GM12891 (cell line): ENCODE measurements at regions not wholly inside any gene's neighbourhood (a gene's known extent, or its start where the extent isn't known, plus 50 kb on each side); places are given as distances from the start of the nearest gene placed in this dataset.

Experiments used
- DNase-seq: peaks from one replicate; pipeline ENCODE4 v3.0.0; 2011; ENCODE audit warnings: low spot score; ENCODE audit not compliant: insufficient read length
- FAIRE-seq: peaks from 2 replicates; lab custom pipeline; 2011; peaks lifted over from hg19 to GRCh38; lab: Jason Lieb, UNC
- PAX5 ChIP-seq: IDR thresholded peaks from 2 replicates; pipeline ENCODE4 v1.6.1; 2011; ENCODE audit warnings: low read length, moderate library complexity, mild to moderate bottlenecking; ENCODE audit not compliant: insufficient read depth, severe bottlenecking
- POLR2A ChIP-seq: IDR thresholded peaks from 2 replicates; pipeline ENCODE4 v1.6.1; 2011; ENCODE audit warnings: low read depth, low read length, control low read depth
- POLR2AphosphoS5 ChIP-seq: IDR thresholded peaks from 2 replicates; pipeline ENCODE4 v1.6.1; 2011; ENCODE audit warnings: low read depth, low read length, control low read depth
- POU2F2 ChIP-seq: IDR thresholded peaks from 2 replicates; pipeline ENCODE4 v1.6.1; 2011; ENCODE audit warnings: low read depth, mild to moderate bottlenecking, control low read depth, low read length, moderate library complexity
- SPI1 ChIP-seq: IDR thresholded peaks from 2 replicates; pipeline ENCODE4 v1.6.1; 2011; ENCODE audit warnings: low read depth, low read length, control low read depth
- TAF1 ChIP-seq: IDR thresholded peaks from 2 replicates; pipeline ENCODE4 v1.6.1; 2011; ENCODE audit warnings: low read depth, low read length, control low read depth

DNA sequence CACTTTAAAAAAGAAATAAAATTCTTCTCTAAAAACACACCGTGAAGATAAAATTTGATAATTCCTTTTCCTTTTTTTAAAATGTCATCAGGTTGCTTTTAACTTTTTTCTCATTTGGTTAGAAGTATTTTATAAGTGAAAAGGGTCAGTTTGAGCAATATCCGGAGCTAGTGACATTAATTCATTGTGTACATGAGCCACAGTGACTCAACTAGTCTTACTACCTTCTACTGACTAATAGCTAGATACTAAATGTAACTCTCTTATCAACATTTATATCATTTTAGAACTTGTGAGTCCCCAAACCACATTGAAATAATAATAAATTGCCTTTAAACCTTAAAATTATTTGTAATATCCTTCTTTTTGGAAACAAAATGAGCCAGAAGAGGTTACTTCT is 101.2 kb upstream of the ZBTB20 start:
- FAIRE-seq (no peak), DNase-seq (no peak)
- no peak for TF ChIP-seq POLR2AphosphoS5
- no peak for TF ChIP-seq TAF1
- TF ChIP-seq POLR2A = no peak
- TF ChIP-seq SPI1 = no peak
- TF ChIP-seq PAX5 = no peak
- no peak for TF ChIP-seq POU2F2

DNA sequence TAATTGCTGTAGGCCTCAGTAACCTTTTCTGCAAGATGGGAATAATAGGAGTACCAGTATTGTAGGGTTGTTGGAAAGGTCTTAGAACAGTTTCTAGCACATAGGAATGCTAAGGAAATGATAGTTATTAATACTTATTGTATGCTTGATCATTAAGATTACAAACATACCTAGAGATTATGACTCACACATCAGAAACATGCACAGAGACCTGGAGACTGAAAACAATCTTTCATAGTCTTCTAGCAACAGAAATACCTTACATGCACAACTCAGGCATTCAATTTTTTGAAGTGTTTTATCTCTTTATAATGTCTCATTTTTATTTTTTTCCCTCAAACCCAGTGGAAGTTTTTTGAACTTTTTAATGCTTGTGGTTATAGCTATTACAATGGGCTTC is 104.4 kb upstream of the ZBTB20 start:
- TF ChIP-seq SPI1 (no peak), POLR2AphosphoS5 (no peak), TAF1 (no peak), PAX5 (no peak), POU2F2 (no peak), POLR2A (no peak)
- no peak for DNase-seq
- FAIRE-seq = no peak

DNA sequence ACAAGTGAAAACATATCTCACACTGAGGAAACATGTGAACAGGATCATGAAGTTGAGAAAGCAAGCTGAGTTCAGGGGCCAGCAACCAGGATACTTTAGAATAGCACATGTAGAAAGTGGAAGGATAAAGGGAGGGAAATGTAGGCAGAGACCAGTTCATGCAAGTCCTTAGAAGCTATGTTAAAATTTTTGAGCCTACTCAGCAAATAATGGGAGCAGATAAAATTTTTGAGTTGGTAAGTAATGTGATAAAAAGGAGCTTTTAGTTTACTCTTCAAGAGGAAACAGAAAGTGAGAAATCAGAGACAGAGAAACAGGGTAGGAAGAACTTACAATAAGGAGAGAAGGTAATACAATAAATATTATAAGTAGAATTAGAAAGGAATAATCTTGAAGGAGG is 105.6 kb upstream of the ZBTB20 start:
- TF ChIP-seq POLR2A (no peak), POU2F2 (no peak)
- FAIRE-seq = no peak

DNA sequence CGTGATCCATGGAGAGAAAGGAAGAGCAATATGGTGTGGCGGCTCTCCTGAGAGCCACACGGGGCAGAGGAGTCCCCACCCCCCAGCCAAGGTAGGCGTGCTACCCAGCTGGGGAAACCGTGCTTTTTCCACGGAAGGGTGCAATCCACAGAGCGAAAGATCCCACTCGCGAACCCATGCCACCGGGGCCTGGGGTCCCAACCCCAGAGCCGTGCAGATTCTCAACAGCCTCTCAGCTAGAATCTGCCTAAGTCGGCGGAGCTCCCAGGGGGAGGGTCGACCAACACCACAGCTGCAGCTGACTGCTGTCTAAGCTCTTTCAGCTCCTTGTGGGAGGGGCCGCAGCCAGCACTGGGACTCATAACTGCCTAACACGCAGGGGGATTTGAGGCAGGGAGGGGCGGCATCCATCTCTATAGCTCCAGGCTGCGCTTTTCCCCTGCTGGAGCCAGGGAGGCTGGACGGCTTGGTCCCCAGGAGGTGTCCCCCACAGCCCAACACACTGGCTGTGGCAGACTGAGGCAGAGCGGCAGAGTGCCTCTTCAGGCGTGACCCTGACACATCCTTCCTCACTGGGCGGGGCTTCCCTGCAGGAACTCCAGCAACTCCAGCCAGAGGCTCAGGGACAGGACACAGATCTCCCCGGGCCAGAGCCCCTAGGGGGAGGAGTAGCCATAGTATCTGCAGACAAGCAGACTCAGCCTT is 107.6 kb upstream of the ZBTB20 start:
- FAIRE-seq = no peak
- DNase-seq = no peak
- TF ChIP-seq POLR2A (no peak), TAF1 (no peak), SPI1 (no peak), POU2F2 (no peak)

More for the DNA sequence above, 105.6 kb upstream of the ZBTB20 start:
- DNase-seq = no peak

DNA sequence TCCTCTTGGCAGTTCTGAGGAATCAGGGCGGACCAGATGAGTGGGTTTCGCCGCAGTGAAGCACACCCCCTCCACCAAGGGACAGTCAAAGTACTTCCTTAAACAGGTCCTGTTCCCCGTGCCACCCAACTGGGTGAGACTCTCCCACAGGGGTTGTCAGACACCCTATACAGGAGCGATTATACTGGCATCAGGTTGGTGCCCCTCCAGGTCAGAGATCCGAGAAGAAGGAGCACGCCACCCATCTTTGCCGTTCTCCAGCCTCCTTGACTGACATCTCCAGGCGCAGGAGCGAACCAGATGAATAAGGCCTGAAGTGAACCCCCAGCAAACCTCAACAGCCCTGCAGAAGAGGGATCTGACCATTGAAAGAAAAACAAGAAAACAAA is 108.1 kb upstream of the ZBTB20 start:
- FAIRE-seq (no peak), DNase-seq (no peak)
- TF ChIP-seq POLR2A (no peak), SPI1 (no peak), TAF1 (no peak), POLR2AphosphoS5 (no peak), POU2F2 (no peak), PAX5 (no peak)

DNA sequence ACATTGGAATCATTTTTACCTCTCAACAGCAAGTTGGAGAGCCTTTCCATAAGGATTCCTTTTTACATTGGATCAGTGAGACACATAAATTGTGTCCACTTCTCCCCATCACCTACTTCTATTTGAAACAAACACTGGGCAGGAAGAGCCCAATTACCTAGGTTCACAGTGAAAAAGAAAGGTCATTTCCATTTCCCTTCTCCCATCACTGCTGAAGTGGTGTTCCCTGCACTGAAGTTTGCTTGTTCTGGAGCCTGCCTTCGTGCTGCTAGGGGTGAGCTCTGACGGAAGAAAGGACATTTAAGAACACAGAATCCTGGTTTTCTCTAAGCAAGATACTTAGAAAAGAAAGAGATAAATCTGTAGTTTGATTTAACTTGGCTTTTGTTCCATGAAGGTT is 123.8 kb upstream of the ZBTB20 start:
- no peak for DNase-seq
- FAIRE-seq = no peak
- TF ChIP-seq POLR2AphosphoS5 (no peak), PAX5 (no peak), SPI1 (no peak), POLR2A (no peak), POU2F2 (no peak), TAF1 (no peak)

DNA sequence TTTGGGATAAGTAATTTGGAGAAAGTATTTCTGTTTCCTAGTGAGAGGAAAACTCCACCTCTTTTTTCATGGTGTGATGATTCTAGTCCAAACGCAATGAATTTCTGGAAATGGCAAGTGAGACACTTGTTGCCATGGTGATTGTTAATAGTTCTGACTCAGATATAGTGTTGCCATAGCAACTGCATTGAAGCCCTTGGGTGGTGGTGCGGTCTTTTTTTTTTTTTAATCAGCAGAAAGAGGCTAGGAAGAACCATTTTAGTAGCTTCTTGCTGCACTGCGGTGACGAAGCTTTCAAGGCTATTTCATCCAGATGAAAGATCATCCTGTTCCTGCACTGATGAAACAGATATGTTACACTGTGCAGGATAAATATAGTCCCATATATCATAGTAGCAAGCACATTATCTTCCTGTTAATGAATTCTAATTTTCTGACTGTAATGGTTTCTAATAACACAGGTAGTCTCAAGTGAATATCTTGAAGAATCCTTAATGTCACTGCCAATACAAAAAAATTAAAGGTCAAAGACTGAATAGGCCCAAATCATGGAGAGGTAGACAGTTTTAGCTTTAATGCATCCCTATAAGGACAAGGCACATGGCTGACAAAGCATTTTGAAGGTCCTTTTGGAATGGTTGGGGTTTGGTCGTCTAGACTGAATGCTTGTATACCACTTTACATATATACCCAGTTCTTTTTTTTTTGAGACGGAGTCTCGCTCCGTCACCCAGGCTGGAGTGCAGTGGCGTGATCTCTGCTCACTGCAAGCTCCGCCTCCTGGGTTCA is 125.1 kb upstream of the ZBTB20 start:
- FAIRE-seq (no peak), DNase-seq (no peak)
- TF ChIP-seq TAF1 (no peak), SPI1 (no peak), PAX5 (no peak), POLR2A (no peak), POU2F2 (no peak), POLR2AphosphoS5 (no peak)

DNA sequence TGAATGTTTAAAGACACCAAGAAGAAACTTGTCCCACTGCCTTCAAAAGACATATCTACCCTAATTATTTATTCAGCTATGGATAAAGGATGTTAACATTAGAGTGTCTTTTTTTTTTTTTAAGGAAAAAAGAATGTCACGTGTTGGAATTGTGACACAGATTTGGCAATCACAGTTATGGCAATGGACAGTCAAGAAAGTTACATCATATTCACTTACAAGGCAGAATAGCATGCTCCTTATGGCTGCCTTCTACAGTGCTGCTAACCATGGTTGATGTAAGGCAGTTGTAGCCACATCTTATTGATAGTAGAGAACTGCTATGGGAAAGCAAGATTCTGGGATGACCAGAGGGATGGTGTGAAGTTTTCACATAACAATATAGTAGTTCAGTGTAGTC is 128.8 kb upstream of the ZBTB20 start:
- DNase-seq = no peak
- TF ChIP-seq POLR2A (no peak), POU2F2 (no peak), SPI1 (no peak), POLR2AphosphoS5 (no peak), PAX5 (no peak), TAF1 (no peak)
- no peak for FAIRE-seq

DNA sequence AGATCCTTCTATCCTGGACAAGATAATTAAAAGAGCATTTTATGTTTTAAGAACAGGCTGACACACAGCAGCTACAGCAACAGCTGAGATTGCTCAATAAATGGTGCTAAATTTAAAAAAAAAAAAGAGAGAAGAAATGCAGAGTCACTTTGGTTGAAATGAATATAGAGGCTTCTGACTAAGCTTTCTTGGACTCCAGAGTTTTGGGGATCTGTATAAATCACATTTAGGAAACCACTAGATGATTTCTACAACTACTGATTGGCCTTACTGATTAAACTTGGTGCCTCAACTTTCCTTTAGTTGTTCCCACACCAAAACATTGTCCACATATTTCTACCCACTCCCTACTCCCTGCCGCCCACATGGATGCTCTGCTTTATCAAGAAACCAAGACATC is 132.9 kb upstream of the ZBTB20 start:
- no peak for DNase-seq
- FAIRE-seq = no peak
- TF ChIP-seq POLR2A (no peak), PAX5 (no peak), POLR2AphosphoS5 (no peak), SPI1 (no peak), TAF1 (no peak), POU2F2 (no peak)

DNA sequence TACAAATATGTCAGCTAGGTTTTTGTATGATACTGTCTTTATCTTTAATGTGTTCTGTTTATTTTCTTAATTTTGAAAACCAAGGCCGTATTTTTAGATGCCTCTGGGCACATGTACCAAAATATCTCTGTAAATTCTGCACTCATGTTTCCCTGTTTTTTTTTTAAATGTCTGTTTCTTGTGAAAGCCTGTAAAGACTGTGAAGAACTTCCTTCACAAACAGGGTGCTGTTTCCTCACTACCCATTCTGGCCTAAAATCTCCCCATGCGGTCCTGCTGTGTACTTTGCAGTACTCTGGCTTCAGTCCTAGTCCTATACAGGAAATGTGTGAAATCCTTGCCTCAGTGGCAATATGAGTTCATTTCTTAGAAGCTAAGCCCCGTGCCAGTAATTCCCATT is 133.4 kb upstream of the ZBTB20 start:
- TF ChIP-seq POLR2A (no peak), SPI1 (no peak), POLR2AphosphoS5 (no peak), POU2F2 (no peak)
- DNase-seq (no peak), FAIRE-seq (no peak)
